OCI-LY7 (cell line): ENCODE measurements at regions not wholly inside any gene's neighbourhood (a gene's known extent, or its start where the extent isn't known, plus 50 kb on each side); places are given as distances from the start of the nearest gene placed in this dataset.

Experiments used
- BruUV-seq: library from RNA; stranded (reverse); fragments of 400-500 nt; replicated peaks from 2 replicates; lab custom pipeline; 2021; lab: Mats Ljungman, UMichigan
- CTCF ChIA-PET: fragments of 300-600 bp; sonication (Branson Sonifier 250); formaldehyde crosslinking; loops from one replicate; lab custom pipeline; 2022; ENCODE audit warnings: antibody characterized with exemption; ENCODE audit not compliant: unreplicated experiment; lab: Charles Lee
- POLR2A ChIA-PET: fragments of 300-600 bp; sonication (Branson Sonifier 250); formaldehyde crosslinking; loops from one replicate; lab custom pipeline; 2022; ENCODE audit warnings: antibody characterized with exemption; lab: Charles Lee
- DNase-seq: peaks from one replicate; pipeline ENCODE4 v3.0.0-alpha.2; 2015; ENCODE audit warnings: low spot score
- H2AFZ ChIP-seq: fragments of 200-600 bp; sonication (generic), shearing (Covaris generic); 2 replicates; pipeline ENCODE4 v1.6.1; 2014; ENCODE audit warnings: mild to moderate bottlenecking, antibody characterized with exemption, low read length, moderate library complexity
- H3K27ac ChIP-seq: fragments of 200-600 bp; sonication (generic); 2 replicates; pipeline ENCODE4 v1.5.1; 2014; ENCODE audit warnings: mixed run types, low read depth, mild to moderate bottlenecking, moderate library complexity, low read length, inconsistent platforms; ENCODE audit not compliant: poor library complexity, severe bottlenecking
- H3K36me3 ChIP-seq: fragments of 200-600 bp; sonication (generic); 2 replicates; pipeline ENCODE4 v1.6.1; 2014; ENCODE audit warnings: mild to moderate bottlenecking, antibody characterized with exemption, low read length, moderate library complexity, mixed read lengths; ENCODE audit not compliant: insufficient read depth
- H3K4me1 ChIP-seq: fragments of 200-600 bp; sonication (generic); 2 replicates; pipeline ENCODE4 v1.5.1; 2014; ENCODE audit warnings: mild to moderate bottlenecking, low read length; ENCODE audit not compliant: insufficient read depth, poor library complexity, severe bottlenecking
- H3K4me2 ChIP-seq: fragments of 200-600 bp; sonication (generic); 2 replicates; pipeline ENCODE4 v1.6.1; 2014; ENCODE audit warnings: mild to moderate bottlenecking, low read length
- H3K4me3 ChIP-seq: fragments of 200-600 bp; sonication (generic); 2 replicates; pipeline ENCODE4 v1.5.1; 2014; ENCODE audit warnings: mild to moderate bottlenecking, low read depth, low read length; ENCODE audit not compliant: poor library complexity, severe bottlenecking
- H3K79me2 ChIP-seq: fragments of 200-600 bp; sonication (generic); 2 replicates; pipeline ENCODE4 v1.6.1; 2016; ENCODE audit warnings: low read depth, mild to moderate bottlenecking, low read length, moderate library complexity, mixed read lengths; ENCODE audit not compliant: insufficient read depth
- H3K9me2 ChIP-seq: fragments of 200-600 bp; sonication (generic); 2 replicates; pipeline ENCODE4 v1.6.1; 2016; ENCODE audit warnings: mild to moderate bottlenecking, low read length, mixed read lengths; ENCODE audit not compliant: insufficient read depth
- H3K9me3 ChIP-seq: fragments of 200-600 bp; sonication (generic); 2 replicates; pipeline ENCODE4 v1.6.1; 2014; ENCODE audit warnings: mild to moderate bottlenecking, mixed run types, low read length, mixed read lengths
- H4K20me1 ChIP-seq: fragments of 200-600 bp; sonication (generic); 2 replicates; pipeline ENCODE4 v1.6.1; 2014; ENCODE audit warnings: mild to moderate bottlenecking, antibody characterized with exemption, low read length, moderate library complexity, mixed read lengths; ENCODE audit not compliant: insufficient read depth
- EZH2phosphoT487 ChIP-seq: fragments of 200-600 bp; sonication (generic); IDR thresholded peaks from 2 replicates; pipeline ENCODE4 v1.6.1; 2018; ENCODE audit warnings: low read depth, borderline replicate concordance, mild to moderate bottlenecking, mixed run types, antibody characterized with exemption, low read length, moderate library complexity, mixed read lengths
- intact Hi-C: fragments of 100-400 bp; cut with micrococcal nuclease; formaldehyde crosslinking; loops from one replicate; pipeline ENCODE4 v1.10.0; 2022; ENCODE audit not compliant: unreplicated experiment
- TF ChIP-seq, protein P1 (sequence below): fragments of 200-600 bp; sonication (generic); conservative IDR thresholded peaks from 2 replicates; pipeline ENCODE4 v1.5.1; 2014; ENCODE audit warnings: mild to moderate bottlenecking, antibody characterized with exemption, low read length, moderate library complexity, mixed read lengths

DNA sequence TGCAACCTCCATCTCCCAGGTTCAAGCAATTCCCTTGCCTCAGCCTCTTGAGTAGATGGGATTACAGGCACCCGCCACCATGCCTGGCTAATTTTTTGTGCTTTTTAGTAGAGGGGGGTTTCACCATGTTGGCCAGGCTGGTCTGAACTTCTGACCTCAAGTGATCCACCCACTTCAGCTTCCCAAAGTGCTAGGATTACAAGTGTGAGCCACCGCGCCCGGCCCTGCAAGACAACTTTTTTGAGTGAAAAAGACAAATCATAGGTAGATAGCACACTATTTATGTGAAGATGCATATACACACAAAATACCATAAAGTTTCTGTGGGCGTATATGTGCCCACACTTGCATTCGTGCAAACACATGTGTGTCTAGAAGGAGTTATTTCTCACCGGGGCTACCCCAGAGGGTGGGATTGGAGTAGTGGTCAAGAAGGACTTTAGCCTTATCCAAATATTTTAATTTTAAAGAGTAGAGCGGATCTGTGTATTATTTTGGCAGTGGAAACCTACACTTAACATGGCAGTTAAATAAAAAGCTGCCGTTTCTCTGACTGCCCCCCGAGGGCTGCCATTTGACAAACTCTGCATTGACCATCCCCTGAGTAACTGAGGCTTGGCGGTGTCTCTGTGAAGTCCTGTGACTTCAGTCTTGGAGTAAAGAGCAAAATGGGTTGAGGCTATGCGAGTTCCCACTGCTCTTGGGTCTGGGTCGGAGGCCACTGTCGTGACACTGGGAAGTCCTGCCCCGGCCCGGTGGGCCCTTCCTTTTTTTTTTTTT, 93.4 kb upstream of the PTCH1 start:
- no TSS peak for BruUV-seq
- no peak for TF ChIP-seq EZH2phosphoT487
- TF ChIP-seq, protein P1, sequence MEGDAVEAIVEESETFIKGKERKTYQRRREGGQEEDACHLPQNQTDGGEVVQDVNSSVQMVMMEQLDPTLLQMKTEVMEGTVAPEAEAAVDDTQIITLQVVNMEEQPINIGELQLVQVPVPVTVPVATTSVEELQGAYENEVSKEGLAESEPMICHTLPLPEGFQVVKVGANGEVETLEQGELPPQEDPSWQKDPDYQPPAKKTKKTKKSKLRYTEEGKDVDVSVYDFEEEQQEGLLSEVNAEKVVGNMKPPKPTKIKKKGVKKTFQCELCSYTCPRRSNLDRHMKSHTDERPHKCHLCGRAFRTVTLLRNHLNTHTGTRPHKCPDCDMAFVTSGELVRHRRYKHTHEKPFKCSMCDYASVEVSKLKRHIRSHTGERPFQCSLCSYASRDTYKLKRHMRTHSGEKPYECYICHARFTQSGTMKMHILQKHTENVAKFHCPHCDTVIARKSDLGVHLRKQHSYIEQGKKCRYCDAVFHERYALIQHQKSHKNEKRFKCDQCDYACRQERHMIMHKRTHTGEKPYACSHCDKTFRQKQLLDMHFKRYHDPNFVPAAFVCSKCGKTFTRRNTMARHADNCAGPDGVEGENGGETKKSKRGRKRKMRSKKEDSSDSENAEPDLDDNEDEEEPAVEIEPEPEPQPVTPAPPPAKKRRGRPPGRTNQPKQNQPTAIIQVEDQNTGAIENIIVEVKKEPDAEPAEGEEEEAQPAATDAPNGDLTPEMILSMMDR, result no peak
- H3K9me2 ChIP-seq, result no peaks in the 10 kb centered on the region

DNA sequence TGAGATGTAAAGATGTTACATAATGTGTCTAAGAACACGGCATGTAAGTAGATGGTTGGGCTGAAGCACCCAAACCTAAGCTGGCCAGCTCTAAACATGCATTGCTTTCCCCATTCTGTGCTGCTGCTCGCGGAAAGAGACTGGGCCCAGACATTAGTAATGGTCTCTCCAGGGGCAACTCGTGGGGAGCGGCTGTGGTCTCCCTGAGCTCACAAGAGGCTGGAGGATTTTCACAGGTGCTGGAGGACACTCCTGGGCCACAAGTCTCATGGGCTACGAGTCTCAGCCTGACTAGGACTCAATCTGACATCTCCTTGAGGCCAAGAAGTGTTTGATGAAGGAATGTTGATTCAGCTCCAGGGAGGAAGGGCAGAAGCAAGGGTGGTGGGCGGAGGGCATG, 92.7 kb upstream of the PTCH1 start:
- H3K27ac ChIP-seq, result no peak overlapping the region
- H4K20me1 ChIP-seq, result no peaks in the 10 kb centered on the region
- TF ChIP-seq, protein P1, result no peak
- TF ChIP-seq EZH2phosphoT487, result no peak
- H3K9me2 ChIP-seq, result no peaks in the 10 kb centered on the region
- ChIA-PET POLR2A (interaction anchor here (0.6 to 1.4 kb wide), 3 partner anchors 33 to 1896 kb away, joined by 3 read pairs; no protein-coding TSS in a partner anchor), CTCF (interaction anchor here (0.5 kb wide), 1 partner anchor 51 kb away, joined by 3 read pairs; no protein-coding TSS in a partner anchor)
- no peaks in the 10 kb centered on the region for H3K36me3 ChIP-seq
- no peak overlapping the region for H3K4me3 ChIP-seq
- H3K79me2 ChIP-seq, result no peaks in the 10 kb centered on the region
- intact Hi-C loops, result no loop called here
- no peaks in the 10 kb centered on the region for H3K4me1 ChIP-seq
- BruUV-seq, result no TSS peak
- no peak for DNase-seq
- no peak overlapping the region for H3K4me2 ChIP-seq
- H3K9me3 ChIP-seq, result no peaks in the 10 kb centered on the region
- no peak overlapping the region for H2AFZ ChIP-seq

More for the DNA sequence above, 93.4 kb upstream of the PTCH1 start:
- POLR2A ChIA-PET, result no interaction called here
- Histone ChIP-seq H3K36me3 (no peaks in the 10 kb centered on the region), H3K4me1 (no peaks in the 10 kb centered on the region), H3K27ac (no peak overlapping the region), H3K4me3 (no peak overlapping the region), H2AFZ (no peak overlapping the region), H4K20me1 (no peaks in the 10 kb centered on the region), H3K4me2 (no peak overlapping the region), H3K9me3 (no peaks in the 10 kb centered on the region), H3K79me2 (no peaks in the 10 kb centered on the region)
- intact Hi-C loops, result no loop called here
- DNase-seq, result no peak
- CTCF ChIA-PET, result no interaction called here

DNA sequence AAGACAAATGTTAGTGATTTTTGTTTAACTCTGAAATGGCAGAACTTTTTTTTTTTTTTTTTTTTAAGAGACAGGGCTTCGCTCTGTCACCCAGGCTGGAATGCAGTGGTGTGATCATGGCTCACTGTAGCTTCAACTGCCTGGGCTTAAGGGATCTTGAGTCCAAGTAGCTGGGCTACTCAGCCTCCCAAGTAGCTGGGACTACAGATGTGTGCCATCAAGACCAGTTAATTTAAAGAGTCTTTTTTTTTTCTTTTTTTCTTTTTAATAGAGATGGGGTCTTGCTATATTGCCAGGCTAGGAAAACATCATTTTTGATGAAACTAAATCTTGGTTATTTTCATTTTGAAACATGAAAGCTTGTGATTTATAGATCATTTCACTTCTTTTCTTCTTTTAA, 91.6 kb upstream of the PTCH1 start:
- BruUV-seq, result no TSS peak
- ChIA-PET CTCF (no interaction called here), POLR2A (interaction anchor here (0.7 to 1.4 kb wide), 4 partner anchors 34 to 1847 kb away, joined by 3 to 8 read pairs (median 3); no protein-coding TSS in a partner anchor)
- H4K20me1 ChIP-seq, result no peaks in the 10 kb centered on the region
- no peaks in the 10 kb centered on the region for H3K36me3 ChIP-seq
- intact Hi-C loops, result no loop called here
- no peaks in the 10 kb centered on the region for H3K9me2 ChIP-seq
- H3K4me1 ChIP-seq, result no peaks in the 10 kb centered on the region
- H3K4me2 ChIP-seq, result no peak overlapping the region
- DNase-seq, result no peak
- no peaks in the 10 kb centered on the region for H3K79me2 ChIP-seq
- no peak overlapping the region for H3K27ac ChIP-seq
- no peak overlapping the region for H2AFZ ChIP-seq
- no peaks in the 10 kb centered on the region for H3K9me3 ChIP-seq
- no peak overlapping the region for H3K4me3 ChIP-seq
- no peak for TF ChIP-seq EZH2phosphoT487
- TF ChIP-seq, protein P1, result no peak
